HCT116 (cell line): ENCODE measurements at regions not wholly inside any gene's neighbourhood (a gene's known extent, or its start where the extent isn't known, plus 50 kb on each side); places are given as distances from the start of the nearest gene placed in this dataset.

Experiments used
- ATAC-seq: fragments of 200-7000 bp; cut with Tn5 transposase; 2 replicates; pipeline ENCODE4 v1.9.1; 2020; ENCODE audit warnings: mild to moderate bottlenecking, moderate library complexity
- BruUV-seq: library from RNA; stranded (reverse); fragments of 400-500 nt; replicated peaks from 2 replicates; lab custom pipeline; 2021; lab: Mats Ljungman, UMichigan
- CTCF ChIA-PET: fragments of 300-600 bp; sonication (Branson Sonifier 250); formaldehyde crosslinking; loops from one replicate; lab custom pipeline; 2021; ENCODE audit warnings: antibody characterized with exemption; lab: Charles Lee
- POLR2A ChIA-PET: fragments of 300-600, 350-600 bp; sonication (Branson Sonifier 250); formaldehyde crosslinking; loops from one replicate; lab custom pipeline; 2021; ENCODE audit warnings: antibody characterized with exemption; lab: Charles Lee
- RAD21 ChIA-PET, 2 experiments: fragments of 300-600 bp; sonication (Branson Sonifier 250); formaldehyde crosslinking; loops; one replicate each; lab custom pipeline; 2023; ENCODE audit warnings: low total read pairs in 2 of 2; ENCODE audit not compliant: uncharacterized antibody in 2 of 2, unreplicated experiment in 2 of 2, low non-redundant PET in 1 of 2; lab: Charles Lee
- DNase-seq: peaks from one replicate; pipeline ENCODE4 v3.0.0-alpha.2; 2010; ENCODE audit warnings: low read depth, low spot score
- H2AFZ ChIP-seq: fragments of 200-600 bp; shearing (Covaris generic), sonication (generic); 2 replicates; pipeline ENCODE4 v1.6.1; 2017; ENCODE audit warnings: low read depth, mixed run types, mixed read lengths, antibody characterized with exemption, low read length; ENCODE audit not compliant: poor library complexity, severe bottlenecking
- H3K27ac ChIP-seq: 2 replicates; pipeline ENCODE4 v1.5.1; 2012; ENCODE audit warnings: low read depth, low read length
- H3K27me3 ChIP-seq: fragments of 200-600 bp; sonication (generic); 2 replicates; pipeline ENCODE4 v1.6.1; 2016; ENCODE audit warnings: mixed run types, low read length, mixed read lengths; ENCODE audit not compliant: insufficient read depth
- H3K36me3 ChIP-seq, 2 experiments: fragments of 200-500 bp in 1 of 2; fragments of 200-600 bp in 1 of 2; sonication (Bioruptor generic) in 1 of 2; sonication (generic) in 1 of 2; 2 replicates each; pipeline versions ENCODE4 v1.5.1 to v1.6.1; 2014 to 2016; ENCODE audit warnings: low read length in 2 of 2, inconsistent platforms in 1 of 2, mixed read lengths in 1 of 2, mixed run types in 1 of 2; ENCODE audit not compliant: insufficient read depth in 2 of 2, control insufficient read depth in 1 of 2
- H3K4me1 ChIP-seq, 2 experiments: fragments of 200-600 bp in 1 of 2; sonication (generic) in 1 of 2; 2 replicates each; pipeline versions ENCODE4 v1.5.1 to v1.6.1; 2012 to 2017; ENCODE audit warnings: low read length in 2 of 2, inconsistent platforms in 1 of 2, mild to moderate bottlenecking in 1 of 2, mixed read lengths in 1 of 2, mixed run types in 1 of 2, moderate library complexity in 1 of 2; ENCODE audit not compliant: insufficient read depth in 2 of 2, control insufficient read depth in 1 of 2
- H3K4me2 ChIP-seq: fragments of 200-600 bp; sonication (generic); 2 replicates; pipeline ENCODE4 v1.6.1; 2017; ENCODE audit warnings: mixed run types, low read length, mixed read lengths
- H3K4me3 ChIP-seq, 2 experiments: fragments of 200-600 bp in 1 of 2; sonication (generic) in 1 of 2; replicated peaks in 1 of 2; 2 replicates each; pipeline ENCODE4 v1.5.1; 2011 to 2016; ENCODE audit warnings: low read length in 2 of 2, control low read depth in 1 of 2, low read depth in 1 of 2, mild to moderate bottlenecking in 1 of 2, mixed read lengths in 1 of 2, mixed run types in 1 of 2
- H3K79me2 ChIP-seq: fragments of 200-600 bp; sonication (generic); 2 replicates; pipeline ENCODE4 v1.6.1; 2017; ENCODE audit warnings: mild to moderate bottlenecking, mixed run types, low read length, moderate library complexity, mixed read lengths; ENCODE audit not compliant: insufficient read depth
- H3K9ac ChIP-seq: fragments of 200-600 bp; sonication (generic); 2 replicates; pipeline ENCODE4 v1.6.1; 2016; ENCODE audit warnings: low read length, mixed read lengths
- H3K9me2 ChIP-seq: fragments of 200-600 bp; sonication (generic), shearing (Covaris generic); 2 replicates; pipeline ENCODE4 v1.6.1; 2017; ENCODE audit warnings: mixed run types, mild to moderate bottlenecking, moderate library complexity; ENCODE audit not compliant: insufficient read depth
- H3K9me3 ChIP-seq, 2 experiments: fragments of 200-500 bp in 1 of 2; fragments of 200-600 bp in 1 of 2; sonication (Bioruptor generic) in 1 of 2; sonication (generic) in 1 of 2; 2 replicates each; pipeline ENCODE4 v1.6.1; 2014 to 2017; ENCODE audit warnings: low read length in 2 of 2, mixed read lengths in 2 of 2, inconsistent platforms in 1 of 2, low read depth in 1 of 2, mild to moderate bottlenecking in 1 of 2, mixed run types in 1 of 2, moderate library complexity in 1 of 2; ENCODE audit not compliant: control insufficient read depth in 1 of 2, insufficient read depth in 1 of 2
- H4K20me1 ChIP-seq: fragments of 200-600 bp; sonication (generic), shearing (Covaris generic); 2 replicates; pipeline ENCODE4 v1.6.1; 2017; ENCODE audit warnings: mixed run types, mild to moderate bottlenecking, moderate library complexity; ENCODE audit not compliant: insufficient read depth
- CEBPB ChIP-seq: IDR thresholded peaks from 2 replicates; pipeline ENCODE4 v1.6.1; 2012; ENCODE audit warnings: low read depth
- CTCF ChIP-seq, 3 experiments: fragments of 200-600 bp in 1 of 3; sonication (generic) in 1 of 3; IDR thresholded peaks in 2 of 3; conservative IDR thresholded peaks in 1 of 3; 2 replicates each; pipeline ENCODE4 v1.5.1; 2012 to 2017; ENCODE audit warnings: low read depth in 2 of 3, low read length in 2 of 3, antibody characterized with exemption in 1 of 3, borderline replicate concordance in 1 of 3, control low read depth in 1 of 3, mild to moderate bottlenecking in 1 of 3, mixed read lengths in 1 of 3, mixed run types in 1 of 3, moderate library complexity in 1 of 3; ENCODE audit not compliant: insufficient read depth in 1 of 3
- EGR1 ChIP-seq: IDR thresholded peaks from 2 replicates; pipeline ENCODE4 v1.6.1; 2012; ENCODE audit warnings: low read depth
- EZH2 ChIP-seq: fragments of 200-600 bp; sonication (generic); IDR thresholded peaks from 2 replicates; pipeline ENCODE4 v1.6.1; 2017; ENCODE audit warnings: antibody characterized with exemption, mixed run types
- JUND ChIP-seq: IDR thresholded peaks from 2 replicates; pipeline ENCODE4 v1.6.1; 2012
- POLR2A ChIP-seq: IDR thresholded peaks from 2 replicates; pipeline ENCODE4 v1.7.0; 2011; ENCODE audit warnings: borderline replicate concordance; ENCODE audit not compliant: insufficient read depth, insufficient read length; ENCODE audit errors: extremely low read depth
- SP1 ChIP-seq: IDR thresholded peaks from 2 replicates; pipeline ENCODE4 v1.6.1; 2012; ENCODE audit warnings: low read depth
- SRF ChIP-seq: IDR thresholded peaks from 2 replicates; pipeline ENCODE4 v1.6.1; 2012; ENCODE audit warnings: low read depth
- TCF7L2 ChIP-seq: IDR thresholded peaks from 2 replicates; pipeline ENCODE4 v1.7.0; 2011; ENCODE audit warnings: borderline replicate concordance, inconsistent platforms; ENCODE audit not compliant: insufficient read depth, insufficient read length; ENCODE audit errors: extremely low read depth
- YY1 ChIP-seq: IDR thresholded peaks from 2 replicates; pipeline ENCODE4 v1.6.1; 2011; ENCODE audit warnings: low read length, low read depth, moderate library complexity, mild to moderate bottlenecking; ENCODE audit not compliant: insufficient replicate concordance; ENCODE audit errors: extremely low read depth
- ZFX ChIP-seq: fragments of 450-650 bp; IDR thresholded peaks from 2 replicates; pipeline ENCODE4 v1.6.1; 2017
- ZNF274 ChIP-seq: fragments of 200-500 bp; sonication (Bioruptor generic); IDR thresholded peaks from 2 replicates; pipeline ENCODE4 v1.6.1; 2014; ENCODE audit warnings: mild to moderate bottlenecking, low read depth, low read length, inconsistent platforms
- intact Hi-C: fragments of 100-400 bp; cut with micrococcal nuclease; formaldehyde crosslinking; loops from 2 replicates; pipeline ENCODE4 v1.10.0; 2022

- ATAC-seq (no peak), DNase-seq (no peak)
- Histone ChIP-seq H3K79me2 (no peaks in the 10 kb centered on the region), H3K9ac (no peak overlapping the region), H3K9me2 (no peaks in the 10 kb centered on the region), H2AFZ (no peak overlapping the region), H3K27ac (no peak overlapping the region), H4K20me1 (no peaks in the 10 kb centered on the region), H3K27me3 (no peaks in the 10 kb centered on the region), H3K36me3 (no peaks in the 10 kb centered on the region), H3K4me3 (no peak overlapping the region), H3K4me1 (no peaks in the 10 kb centered on the region), H3K4me2 (no peak overlapping the region), H3K9me3 (peaks cover 9 to 12% of the 10 kb centered on the region in 2 experiments; a peak in 2 of 4 replicates)
- POLR2A ChIA-PET, result no interaction called here
- RAD21 ChIA-PET, result no interaction called here
- intact Hi-C loops, result no loop called here
- CTCF ChIA-PET, result no interaction called here
- TF ChIP-seq SP1 (no peak), CTCF (IDR thresholded peaks at IDR 0.05 in 2 of 3, conservative IDR thresholded peaks at IDR 0.05 in 1 of 3; ENCODE audit: borderline replicate concordance in 1 of 3, insufficient read depth in 1 of 3, low read depth in 2 of 3, low read length in 2 of 3) (no peak), ZFX (no peak), ZNF274 (no peak), EGR1 (no peak), EZH2 (no peak), JUND (no peak), POLR2A (no peak), TCF7L2 (no peak), SRF (no peak), YY1 (no peak), CEBPB (no peak)
- BruUV-seq, result no TSS peak
Observed at GRCh38 chr5:23284656-23285055, 222.8 kb upstream of the PRDM9 start.
